ENCODE measurements at regions not wholly inside any gene's neighbourhood (a gene's known extent, or its start where the extent isn't known, plus 50 kb on each side); places are given as distances from the start of the nearest gene placed in this dataset.
"Not testable (repeated sequence)": the region's sequence is repeated elsewhere in the genome, so short reads cannot be mapped to it uniquely, and the experiment has no call there.

DNA sequence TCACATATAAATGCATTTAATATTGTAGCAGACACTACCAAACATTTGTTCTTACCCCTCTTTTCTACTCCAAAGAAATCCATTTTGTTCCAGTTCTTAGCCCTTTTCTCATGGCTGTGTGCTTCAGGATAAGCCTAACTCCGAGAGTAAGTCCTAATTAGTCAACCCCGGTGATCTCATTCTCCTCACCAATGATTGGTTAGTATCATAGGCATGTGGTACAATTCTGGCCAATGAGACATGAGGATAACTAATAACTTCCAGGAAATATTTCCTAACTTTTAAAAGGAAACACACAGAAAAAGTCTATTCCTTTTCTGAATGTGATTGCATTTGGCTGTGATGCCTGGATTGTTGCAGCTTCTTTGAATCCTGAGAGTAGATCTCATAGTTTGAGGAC is 116.0 kb downstream of the GPR63 start:
- H3K4me3 ChIP-seq (replicated peaks in 1 of 2; ENCODE audit: low read depth in 2 of 2, low read length in 2 of 2) = no peak overlapping the region
- DNase-seq (ENCODE audit: low read depth in 2 of 2) = no peak
- TF ChIP-seq, protein P1, sequence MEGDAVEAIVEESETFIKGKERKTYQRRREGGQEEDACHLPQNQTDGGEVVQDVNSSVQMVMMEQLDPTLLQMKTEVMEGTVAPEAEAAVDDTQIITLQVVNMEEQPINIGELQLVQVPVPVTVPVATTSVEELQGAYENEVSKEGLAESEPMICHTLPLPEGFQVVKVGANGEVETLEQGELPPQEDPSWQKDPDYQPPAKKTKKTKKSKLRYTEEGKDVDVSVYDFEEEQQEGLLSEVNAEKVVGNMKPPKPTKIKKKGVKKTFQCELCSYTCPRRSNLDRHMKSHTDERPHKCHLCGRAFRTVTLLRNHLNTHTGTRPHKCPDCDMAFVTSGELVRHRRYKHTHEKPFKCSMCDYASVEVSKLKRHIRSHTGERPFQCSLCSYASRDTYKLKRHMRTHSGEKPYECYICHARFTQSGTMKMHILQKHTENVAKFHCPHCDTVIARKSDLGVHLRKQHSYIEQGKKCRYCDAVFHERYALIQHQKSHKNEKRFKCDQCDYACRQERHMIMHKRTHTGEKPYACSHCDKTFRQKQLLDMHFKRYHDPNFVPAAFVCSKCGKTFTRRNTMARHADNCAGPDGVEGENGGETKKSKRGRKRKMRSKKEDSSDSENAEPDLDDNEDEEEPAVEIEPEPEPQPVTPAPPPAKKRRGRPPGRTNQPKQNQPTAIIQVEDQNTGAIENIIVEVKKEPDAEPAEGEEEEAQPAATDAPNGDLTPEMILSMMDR (IDR thresholded peaks at IDR 0.05; ENCODE audit: low read depth, low read length) = no peak

DNA sequence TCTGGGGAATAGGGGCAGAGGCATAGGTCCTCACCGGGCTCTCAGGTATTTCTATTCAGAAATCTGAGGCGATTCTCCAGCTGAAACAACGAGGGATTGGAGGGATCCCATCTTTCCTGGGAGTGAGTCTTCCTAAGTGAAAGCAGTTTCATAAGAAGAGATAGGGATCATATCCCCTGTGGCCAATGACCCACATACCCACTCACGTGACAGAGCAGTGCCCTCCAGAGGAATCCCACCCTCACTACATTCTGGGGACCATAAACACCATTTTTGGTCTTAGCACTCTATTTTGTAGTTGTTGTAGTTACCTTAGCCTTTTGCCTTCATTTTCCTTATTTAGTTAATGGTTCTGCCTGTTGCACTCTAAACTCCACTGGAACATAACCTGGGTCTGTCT is 121.1 kb downstream of the GPR63 start:
- H3K4me3 ChIP-seq (replicated peaks in 1 of 2; ENCODE audit: low read depth in 2 of 2, low read length in 2 of 2) = no peak overlapping the region
- TF ChIP-seq, protein P1 (IDR thresholded peaks at IDR 0.05; ENCODE audit: low read depth, low read length) = no peak

DNA sequence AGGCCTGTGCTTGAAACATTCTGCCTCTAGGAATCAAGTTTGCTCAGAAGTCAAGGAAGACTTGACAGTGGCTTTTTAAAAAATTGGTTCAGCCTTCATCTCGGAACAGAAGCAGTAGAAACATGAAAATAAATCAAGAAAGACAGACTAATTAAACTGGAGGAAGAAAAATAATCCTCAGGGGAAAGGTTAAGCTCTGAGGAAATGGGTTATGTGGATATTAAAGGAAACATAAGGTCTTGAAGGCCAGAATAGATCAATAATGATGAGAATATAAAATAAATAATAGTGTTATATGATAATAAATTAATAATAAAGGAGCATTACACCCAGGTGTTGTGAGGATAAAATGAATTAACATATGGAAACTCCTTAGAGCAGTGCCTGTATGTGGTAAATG is 121.7 kb downstream of the GPR63 start:
- TF ChIP-seq, protein P1 (IDR thresholded peaks at IDR 0.05; ENCODE audit: low read depth, low read length) = no peak
- DNase-seq (ENCODE audit: low read depth in 2 of 2) = no peak
- H3K4me3 ChIP-seq (replicated peaks in 1 of 2; ENCODE audit: low read depth in 2 of 2, low read length in 2 of 2) = no peak overlapping the region

More for the DNA sequence above, 121.1 kb downstream of the GPR63 start:
- DNase-seq (ENCODE audit: low read depth in 2 of 2) = no peak

DNA sequence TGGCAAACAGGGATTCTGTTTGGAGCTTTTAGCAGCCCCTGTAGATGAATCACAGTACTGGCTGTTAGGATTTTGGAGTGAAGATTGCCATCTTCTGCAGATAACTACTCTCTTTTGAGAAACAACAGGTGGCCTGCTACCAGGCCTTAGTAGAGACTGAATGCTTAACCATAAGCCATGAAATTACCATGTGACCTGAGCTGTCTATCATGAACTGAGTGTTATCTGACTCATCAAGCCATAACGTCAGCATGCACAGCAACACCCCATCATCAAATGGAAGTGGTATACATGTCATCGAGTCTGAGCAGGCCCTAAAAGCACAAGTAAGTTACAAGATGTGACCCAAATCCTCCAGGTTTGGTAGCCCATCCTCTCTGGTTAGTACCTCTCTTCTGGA is 132.6 kb downstream of the GPR63 start:
- TF ChIP-seq, protein P1 (IDR thresholded peaks at IDR 0.05; ENCODE audit: low read depth, low read length) = no peak
- no peak for DNase-seq (ENCODE audit: low read depth in 2 of 2)
- no peak overlapping the region for H3K4me3 ChIP-seq (replicated peaks in 1 of 2; ENCODE audit: low read depth in 2 of 2, low read length in 2 of 2)

DNA sequence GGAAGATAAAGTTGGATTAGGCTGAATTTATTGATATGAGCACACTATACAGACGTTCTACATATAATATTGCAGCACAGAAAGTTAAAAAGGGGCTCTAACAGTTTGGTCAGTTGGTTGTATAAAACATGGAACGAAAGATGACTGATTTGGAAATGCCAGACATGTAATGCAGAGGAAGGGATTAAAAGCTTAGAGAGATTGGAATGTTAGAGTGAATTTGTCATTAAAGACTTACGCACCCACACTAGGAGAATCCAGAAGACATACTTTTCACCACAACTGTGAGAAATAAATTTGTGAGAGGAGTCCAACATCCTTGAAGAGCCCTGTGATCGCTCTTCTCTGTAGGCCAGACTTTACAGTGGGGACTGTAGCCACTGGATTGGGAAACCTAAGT is 134.7 kb downstream of the GPR63 start:
- TF ChIP-seq, protein P1 (IDR thresholded peaks at IDR 0.05; ENCODE audit: low read depth, low read length) = no peak
- no peak overlapping the region for H3K4me3 ChIP-seq (replicated peaks in 1 of 2; ENCODE audit: low read depth in 2 of 2, low read length in 2 of 2)

DNA sequence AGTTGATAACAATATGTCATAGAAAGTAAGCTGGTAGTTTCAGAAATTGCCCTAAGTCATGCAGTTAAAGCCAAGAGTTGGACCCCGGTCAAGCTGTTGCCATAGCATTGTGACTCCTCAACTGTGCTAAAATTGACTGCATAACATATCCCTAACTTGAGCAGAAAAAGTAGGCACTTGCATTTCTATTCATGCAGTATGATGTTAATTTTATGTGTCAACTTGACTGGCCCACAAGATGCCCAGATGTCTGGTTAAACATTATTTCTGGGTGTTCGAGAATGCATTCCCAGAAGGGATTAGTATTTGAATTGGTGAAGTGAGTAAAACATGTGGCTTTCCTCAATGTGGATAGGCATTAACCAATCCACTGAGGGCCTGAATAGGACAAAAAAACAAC is 136.4 kb downstream of the GPR63 start:
- H3K4me3 ChIP-seq (replicated peaks in 1 of 2; ENCODE audit: low read depth in 2 of 2, low read length in 2 of 2) = no peak overlapping the region
- TF ChIP-seq, protein P1 (IDR thresholded peaks at IDR 0.05; ENCODE audit: low read depth, low read length) = no peak
- no peak for DNase-seq (ENCODE audit: low read depth in 2 of 2)

More for the DNA sequence above, 134.7 kb downstream of the GPR63 start:
- DNase-seq (ENCODE audit: low read depth in 2 of 2) = no peak

DNA sequence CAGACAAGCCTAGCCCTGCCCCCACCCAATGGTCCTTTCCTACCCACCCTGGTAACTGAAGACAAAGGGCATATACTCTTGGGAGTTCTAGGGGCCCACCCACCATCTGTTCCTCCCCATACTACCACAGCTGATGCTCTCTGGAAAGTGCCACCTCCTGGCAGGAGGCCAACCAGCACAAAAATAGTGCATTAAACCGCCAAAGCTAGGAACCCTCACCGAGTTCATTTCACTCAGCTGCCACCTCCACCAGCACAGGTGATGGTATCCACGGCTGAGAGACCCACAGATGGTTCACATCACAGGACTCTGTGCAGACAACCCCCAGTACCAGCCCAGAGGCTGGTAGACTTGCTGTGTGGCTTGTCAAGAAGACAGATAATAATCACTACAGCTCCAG is 131.5 kb downstream of the FHL5 start:
- not testable (repeated sequence) for H3K4me3 ChIP-seq (replicated peaks in 1 of 2; ENCODE audit: low read depth in 2 of 2, low read length in 2 of 2); DNase-seq (ENCODE audit: low read depth in 2 of 2)
